ENCODE measurements at regions not wholly inside any gene's neighbourhood (a gene's known extent, or its start where the extent isn't known, plus 50 kb on each side); places are given as distances from the start of the nearest gene placed in this dataset.

- Histone ChIP-seq H3K9me3 (ENCODE audit: low read depth, low read length, poor library complexity, severe bottlenecking) (no peaks in the 10 kb centered on the region), H3K36me3 (ENCODE audit: insufficient read depth, low read length, poor library complexity, severe bottlenecking) (no peaks in the 10 kb centered on the region), H3K4me3 (ENCODE audit: low read depth, low read length, poor library complexity, severe bottlenecking) (no peak overlapping the region), H3K4me1 (ENCODE audit: insufficient read depth, low read length, poor library complexity, severe bottlenecking) (no peaks in the 10 kb centered on the region), H3K27me3 (replicated peaks; ENCODE audit: insufficient read depth, low read depth, low read length, poor library complexity) (no peaks in the 10 kb centered on the region), H3K27ac (ENCODE audit: low read depth, low read length, poor library complexity, severe bottlenecking) (no peak overlapping the region)
- no peak for TF ChIP-seq EZH2 (IDR thresholded peaks at IDR 0.05; ENCODE audit: borderline replicate concordance, low read depth, low read length, poor library complexity, severe bottlenecking)
- no peak for TF ChIP-seq CTCF (conservative IDR thresholded peaks at IDR 0.05; ENCODE audit: low read depth, low read length)
- POLR2A ChIA-PET (ENCODE audit: low non-redundant PET) = no interaction called here
- CTCF ChIA-PET = interaction anchor here (0.6 to 1.1 kb wide), 2 partner anchors 26 to 248 kb away, joined by 3 read pairs; no protein-coding TSS in a partner anchor
- intact Hi-C loops (cut with micrococcal nuclease; ENCODE audit: unreplicated experiment) = loop anchor here (10.0 kb wide), 1 partner anchor 841 kb away; no protein-coding TSS in a partner anchor
- no TSS peak for BruUV-seq (replicated peaks)
- DNase-seq (ENCODE audit: low spot score) = no peak
These were observed 177.8 kb downstream of the KIF26A start for GRCh38 chr14:104316121-104316722.

- Histone ChIP-seq H3K4me1 (ENCODE audit: insufficient read depth, low read length, poor library complexity, severe bottlenecking) (no peaks in the 10 kb centered on the region), H3K36me3 (ENCODE audit: insufficient read depth, low read length, poor library complexity, severe bottlenecking) (no peaks in the 10 kb centered on the region), H3K9me3 (ENCODE audit: low read depth, low read length, poor library complexity, severe bottlenecking) (no peaks in the 10 kb centered on the region), H3K27me3 (replicated peaks; ENCODE audit: insufficient read depth, low read depth, low read length, poor library complexity) (peaks cover 2% of the 10 kb centered on the region), H3K27ac (ENCODE audit: low read depth, low read length, poor library complexity, severe bottlenecking) (no peak overlapping the region), H3K4me3 (ENCODE audit: low read depth, low read length, poor library complexity, severe bottlenecking) (no peak overlapping the region)
- TF ChIP-seq EZH2 (IDR thresholded peaks at IDR 0.05; ENCODE audit: borderline replicate concordance, low read depth, low read length, poor library complexity, severe bottlenecking) (no peak), CTCF (conservative IDR thresholded peaks at IDR 0.05; ENCODE audit: low read depth, low read length) (no peak)
- intact Hi-C loops (cut with micrococcal nuclease; ENCODE audit: unreplicated experiment) = loop anchor here (10.0 kb wide), 1 partner anchor 842 kb away; no protein-coding TSS in a partner anchor
- DNase-seq (ENCODE audit: low spot score) = no peak
- CTCF ChIA-PET = no interaction called here
- BruUV-seq (replicated peaks) = no TSS peak
- POLR2A ChIA-PET (ENCODE audit: low non-redundant PET) = no interaction called here
These were observed 178.5 kb downstream of the KIF26A start for GRCh38 chr14:104316723-104317491.

- no peak for DNase-seq (ENCODE audit: low spot score)
- no peaks in the 10 kb centered on the region for H3K9me3 ChIP-seq (ENCODE audit: low read depth, low read length, poor library complexity, severe bottlenecking)
- intact Hi-C loops (cut with micrococcal nuclease; ENCODE audit: unreplicated experiment) = loop anchor here (10.0 kb wide), 1 partner anchor 843 kb away; no protein-coding TSS in a partner anchor
- no peak overlapping the region for H3K4me3 ChIP-seq (ENCODE audit: low read depth, low read length, poor library complexity, severe bottlenecking)
- H3K27me3 ChIP-seq (replicated peaks; ENCODE audit: insufficient read depth, low read depth, low read length, poor library complexity) = peaks cover 2% of the 10 kb centered on the region
- H3K27ac ChIP-seq (ENCODE audit: low read depth, low read length, poor library complexity, severe bottlenecking) = no peak overlapping the region
- BruUV-seq (replicated peaks) = no TSS peak
- H3K4me1 ChIP-seq (ENCODE audit: insufficient read depth, low read length, poor library complexity, severe bottlenecking) = no peaks in the 10 kb centered on the region
- no peaks in the 10 kb centered on the region for H3K36me3 ChIP-seq (ENCODE audit: insufficient read depth, low read length, poor library complexity, severe bottlenecking)
- CTCF ChIA-PET = no interaction called here
- POLR2A ChIA-PET (ENCODE audit: low non-redundant PET) = no interaction called here
- no peak for TF ChIP-seq EZH2 (IDR thresholded peaks at IDR 0.05; ENCODE audit: borderline replicate concordance, low read depth, low read length, poor library complexity, severe bottlenecking)
- TF ChIP-seq CTCF (conservative IDR thresholded peaks at IDR 0.05; ENCODE audit: low read depth, low read length) = no peak
These were observed 179.1 kb downstream of the KIF26A start for GRCh38 chr14:104317492-104317805.
